HG02852 (cell line): ENCODE measurements at regions not wholly inside any gene's neighbourhood (a gene's known extent, or its start where the extent isn't known, plus 50 kb on each side); places are given as distances from the start of the nearest gene placed in this dataset.
A peak's percentile ranks its signal among the peaks of the same experiment; 100 is the strongest.
"Not testable (repeated sequence)": the region's sequence is repeated elsewhere in the genome, so short reads cannot be mapped to it uniquely, and the experiment has no call there.

Experiments used
- ATAC-seq: cut with Tn5 transposase; IDR thresholded peaks from one replicate; pipeline ENCODE4 v1.9.1; 2021; ENCODE audit warnings: mild to moderate bottlenecking, moderate library complexity; ENCODE audit not compliant: unreplicated experiment

- not testable (repeated sequence) for ATAC-seq
Measured at GRCh38 chr7:15054304-15054703, 151.8 kb upstream of the DGKB start.

- ATAC-seq = no peak
Measured at GRCh38 chr7:15049157-15049556, 146.6 kb upstream of the DGKB start.

GRCh38 chr7:15046861-15047260 lies 144.3 kb upstream of the DGKB start:
- ATAC-seq = no peak

DNA sequence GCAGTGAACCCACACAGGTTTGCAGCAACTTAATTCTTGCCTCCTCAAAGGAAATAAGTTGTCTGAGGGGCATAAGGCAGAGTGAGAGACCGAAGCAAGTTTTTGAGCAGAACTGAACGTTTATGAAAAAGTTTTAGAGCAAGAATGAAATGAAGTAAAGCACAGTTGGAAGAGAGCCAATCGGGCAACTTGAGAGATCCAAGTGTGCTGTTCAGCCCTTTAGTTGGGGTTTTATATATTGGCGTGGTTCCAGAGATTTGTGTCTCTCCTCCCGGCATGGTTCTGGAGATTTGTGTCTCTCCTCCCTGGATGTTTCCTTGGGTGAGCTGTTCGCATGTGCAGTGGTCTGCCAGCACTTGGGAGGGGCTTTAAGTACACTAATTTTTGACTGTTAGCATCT lies 141.4 kb upstream of the DGKB start:
- ATAC-seq = no peak

DNA sequence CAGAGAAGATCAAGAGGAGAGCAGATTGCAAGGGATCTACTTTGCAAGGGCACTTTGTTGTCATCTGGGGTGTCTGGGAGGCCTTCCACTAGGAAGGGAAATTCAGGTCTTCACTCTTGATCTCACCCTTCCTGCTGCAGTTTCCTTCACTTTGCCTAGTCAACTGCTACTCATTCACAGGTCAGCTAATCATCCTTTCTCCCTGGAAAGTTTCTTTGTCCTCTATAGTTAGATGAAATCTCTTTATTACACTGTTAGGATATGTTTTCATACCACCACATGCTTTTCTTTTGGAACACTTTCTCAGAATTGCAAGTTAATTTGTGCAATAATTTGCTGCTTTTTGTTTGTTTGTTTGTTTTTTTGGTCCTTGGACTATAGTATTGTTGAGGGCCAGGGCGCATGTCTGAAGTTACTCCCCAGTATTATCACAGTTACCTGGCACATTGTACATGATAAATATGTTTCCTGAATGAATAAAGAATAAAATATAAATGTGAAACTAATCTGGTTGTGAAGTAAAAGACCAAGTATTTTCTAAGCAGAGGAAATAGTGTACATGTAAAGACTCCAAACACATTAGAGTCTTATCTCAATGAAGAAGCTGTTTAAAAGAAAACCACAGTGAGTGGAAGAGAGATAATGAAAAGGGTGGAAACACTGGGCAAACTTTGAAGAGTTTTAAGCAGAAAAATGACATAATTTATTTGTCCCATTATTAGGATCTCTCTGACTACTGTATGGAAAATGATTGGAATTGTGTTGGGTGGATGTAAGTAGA lies 139.9 kb upstream of the DGKB start:
- no peak for ATAC-seq

DNA sequence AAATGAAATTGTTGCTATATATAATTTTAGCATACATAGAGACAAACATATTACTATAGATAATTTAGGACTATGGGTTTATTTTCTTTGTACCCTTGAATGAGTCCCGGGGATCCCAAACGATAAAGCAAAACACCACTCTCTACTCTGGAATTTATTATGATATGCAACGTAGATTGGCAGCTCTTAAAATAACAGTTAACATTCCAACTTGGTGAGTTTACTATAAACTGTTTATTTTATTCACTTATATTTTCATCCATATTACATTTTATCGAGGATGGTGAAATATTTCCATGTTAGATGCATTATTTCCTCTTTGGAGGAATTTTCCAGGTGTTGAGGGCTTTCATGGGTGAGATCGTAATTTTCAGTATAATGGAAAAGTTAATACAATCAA lies 138.7 kb upstream of the DGKB start:
- ATAC-seq = no peak

DNA sequence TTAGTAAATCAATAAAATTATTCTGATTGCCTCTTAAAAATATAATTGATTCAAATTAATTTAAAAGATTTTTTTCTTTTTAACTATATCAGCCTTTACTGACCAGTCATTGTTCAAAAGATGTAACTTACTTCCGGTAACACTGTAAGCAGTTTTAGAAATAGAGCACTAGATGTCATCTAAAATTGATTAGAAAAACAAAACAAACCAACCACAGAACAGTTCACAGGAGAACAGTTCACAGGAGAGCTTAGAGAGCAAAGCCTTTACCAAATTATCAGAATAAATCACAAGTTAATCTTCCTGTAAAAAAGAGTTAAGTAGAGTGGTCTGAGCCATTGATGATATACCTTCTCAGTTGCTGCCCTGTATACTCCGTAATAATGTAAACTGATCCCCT lies 133.3 kb upstream of the DGKB start:
- no peak for ATAC-seq

- ATAC-seq = no peak
Measured at GRCh38 chr7:15033039-15033438, 130.5 kb upstream of the DGKB start.

- ATAC-seq = no peak
Measured at GRCh38 chr7:15018981-15019380, 116.4 kb upstream of the DGKB start.

- ATAC-seq = no peak
Measured at GRCh38 chr7:15016766-15017165, 114.2 kb upstream of the DGKB start.

DNA sequence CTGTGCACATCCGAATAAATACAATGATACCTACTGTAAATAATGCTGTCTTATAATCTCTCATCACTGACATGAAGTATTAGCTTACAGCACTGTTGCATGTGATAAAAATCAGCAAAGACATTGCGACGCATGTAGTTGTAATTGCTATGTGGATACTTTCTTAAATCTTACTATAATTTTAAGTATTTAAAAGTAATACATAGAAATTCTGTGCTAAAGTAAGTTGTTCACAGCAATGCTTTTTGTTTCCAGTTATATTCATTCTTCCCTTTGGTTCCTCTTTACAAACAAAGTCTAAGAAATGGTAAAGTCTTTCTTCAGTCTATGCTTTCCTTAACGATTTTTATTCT lies 113.7 kb upstream of the DGKB start:
- no peak for ATAC-seq

DNA sequence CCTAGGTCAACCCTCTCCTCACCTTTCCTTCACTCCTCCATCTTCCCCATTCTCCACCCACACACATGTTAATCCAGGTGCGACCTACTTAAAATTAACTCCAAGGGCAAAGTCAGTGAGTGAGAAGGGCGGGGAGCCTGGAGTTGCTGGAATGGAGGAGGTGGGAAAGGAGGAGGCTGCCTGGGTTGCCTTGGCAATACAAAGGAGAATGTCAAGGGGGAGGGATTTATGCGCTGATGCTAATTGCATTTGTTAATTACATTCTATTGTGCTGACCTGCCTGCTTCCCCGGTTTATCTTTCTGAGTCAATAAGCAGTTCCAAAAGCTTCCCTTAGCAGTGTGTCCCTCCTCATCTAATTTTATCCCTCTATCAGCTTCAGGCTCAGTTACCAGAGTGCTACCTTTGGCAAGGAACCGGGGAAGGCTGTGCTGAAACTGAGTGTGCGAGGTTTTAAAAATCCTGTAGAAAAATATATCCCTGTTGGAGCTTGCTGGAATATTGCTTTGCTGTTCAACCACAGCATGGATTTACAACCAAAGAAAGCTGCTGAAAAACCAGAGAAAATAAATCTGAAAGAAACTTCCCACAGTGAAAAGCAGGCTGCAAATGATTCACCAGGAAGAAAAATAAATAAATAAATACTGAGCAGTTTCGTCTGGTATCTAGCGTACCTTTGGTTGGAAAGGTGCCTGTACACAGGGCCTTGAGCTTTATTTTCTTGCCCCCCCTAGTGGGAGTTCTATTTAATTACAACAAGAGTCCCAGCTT lies 113.2 kb upstream of the DGKB start:
- ATAC-seq = peak; percentile 94

DNA sequence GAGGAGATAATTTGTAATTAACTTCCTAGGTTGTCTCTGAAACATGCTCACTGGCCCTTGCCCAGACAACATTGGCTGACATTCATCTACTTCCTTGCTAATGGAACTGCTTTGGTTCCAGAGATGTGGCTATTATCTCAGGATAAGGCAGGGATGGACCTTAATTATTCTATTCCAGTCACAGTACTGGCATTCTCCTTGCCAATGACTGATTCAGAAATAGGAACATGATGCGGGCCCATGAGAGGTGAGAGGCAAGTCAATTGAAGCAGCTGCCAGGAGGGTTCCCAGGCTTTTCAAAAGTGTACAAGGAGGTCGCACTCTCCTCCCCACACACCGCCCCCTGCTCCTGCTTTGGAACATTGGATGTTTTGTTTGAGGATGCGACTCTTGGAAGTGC lies 109.6 kb upstream of the DGKB start:
- ATAC-seq = no peak

GRCh38 chr7:15011289-15011688 lies 108.7 kb upstream of the DGKB start:
- ATAC-seq = no peak

DNA sequence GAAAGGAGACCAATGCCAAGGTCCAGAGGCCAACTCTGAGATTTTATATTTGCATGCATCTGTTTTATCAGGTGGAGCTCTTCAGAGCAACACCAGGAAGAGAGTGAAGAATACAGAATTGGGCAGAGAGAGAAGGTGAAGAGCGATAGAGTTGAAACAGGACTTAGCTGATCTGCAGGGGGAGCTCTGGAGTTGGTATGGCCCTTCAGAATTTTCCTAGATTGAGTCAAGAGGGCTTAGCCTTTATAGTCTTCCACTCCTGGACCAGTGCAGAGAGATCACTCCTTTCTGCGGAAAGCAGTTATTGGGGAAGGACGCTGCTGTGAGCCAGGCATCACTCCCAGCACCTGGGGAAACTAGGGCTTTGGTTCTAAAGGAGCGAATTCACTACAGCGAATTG lies 105.0 kb upstream of the DGKB start:
- no peak for ATAC-seq

- no peak for ATAC-seq
Measured at GRCh38 chr7:15005672-15006071, 103.1 kb upstream of the DGKB start.

DNA sequence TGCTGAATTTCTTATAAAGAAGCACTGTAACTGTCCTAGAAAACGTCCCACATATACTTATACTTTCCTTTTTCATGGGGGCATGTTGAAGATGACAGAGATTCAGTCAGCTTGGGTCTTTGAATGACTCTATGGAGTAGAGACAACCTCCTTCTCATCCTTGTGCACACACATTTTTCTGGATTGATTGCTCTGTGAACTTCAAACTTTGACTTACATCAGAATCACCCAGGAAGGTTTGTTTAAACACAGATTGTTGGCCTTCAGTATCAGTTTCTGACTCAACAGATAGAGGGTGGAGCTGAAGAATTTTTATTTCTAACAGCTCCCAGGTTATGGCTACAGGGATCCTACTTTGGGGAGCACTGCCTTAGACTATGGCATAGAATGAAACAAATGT lies 97.6 kb upstream of the DGKB start:
- no peak for ATAC-seq

- ATAC-seq = no peak
Measured at GRCh38 chr7:14999331-14999730, 96.8 kb upstream of the DGKB start.

GRCh38 chr7:14995774-14996173 lies 93.2 kb upstream of the DGKB start:
- no peak for ATAC-seq

DNA sequence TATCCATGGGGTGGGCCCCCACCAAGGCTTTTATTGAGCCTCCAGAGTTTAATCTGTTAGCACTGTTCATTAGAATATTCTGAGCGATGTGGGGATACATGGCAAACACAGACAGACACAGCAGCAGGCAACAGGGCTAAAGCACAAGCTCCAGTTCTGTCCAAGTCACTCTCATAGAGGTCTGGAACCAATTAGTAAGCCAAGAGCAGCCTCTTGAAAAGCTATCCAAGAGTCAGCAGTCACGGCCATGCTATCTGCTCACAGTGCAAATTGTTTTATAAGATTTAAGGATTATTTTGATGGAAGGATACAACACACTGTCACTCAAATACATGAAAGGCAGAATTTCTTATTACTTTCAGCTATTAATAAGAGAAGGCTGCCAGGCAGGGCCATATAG lies 86.4 kb upstream of the DGKB start:
- no peak for ATAC-seq

GRCh38 chr7:14978687-14979086 lies 76.1 kb upstream of the DGKB start:
- no peak for ATAC-seq

- no peak for ATAC-seq
Measured at GRCh38 chr7:14974688-14975087, 72.1 kb upstream of the DGKB start.
